IMR-90 (cell line): ENCODE measurements at regions not wholly inside any gene's neighbourhood (a gene's known extent, or its start where the extent isn't known, plus 50 kb on each side); places are given as distances from the start of the nearest gene placed in this dataset.

Experiments
- ATAC-seq: fragments of 200-7000 bp; cut with Tn5 transposase; 2 replicates; pipeline ENCODE4 v1.9.1; 2020; ENCODE audit warnings: low read depth, mild to moderate bottlenecking, moderate library complexity
- BruUV-seq: library from RNA; stranded (reverse); fragments of 400-500 nt; replicated peaks from 2 replicates; lab custom pipeline; 2021; lab: Mats Ljungman, UMichigan
- CTCF ChIA-PET: fragments of 300-600 bp; formaldehyde crosslinking; extraction: SDS; loops from one replicate; lab custom pipeline; 2021; ENCODE audit warnings: antibody characterized with exemption; lab: Yijun Ruan, JAX
- POLR2A ChIA-PET: fragments of 300-600 bp; sonication (Branson Sonifier 250); formaldehyde crosslinking; loops from one replicate; lab custom pipeline; 2022; ENCODE audit warnings: antibody characterized with exemption; ENCODE audit not compliant: unreplicated experiment; lab: Charles Lee
- DNase-seq: peaks from one replicate; pipeline ENCODE4 v3.0.0; 2013
- H2AFZ ChIP-seq: replicated peaks from 2 replicates; pipeline ENCODE3; 2013; ENCODE audit warnings: low read length, mild to moderate bottlenecking; ENCODE audit not compliant: poor library complexity
- H2AK5ac ChIP-seq: 2 replicates; pipeline ENCODE4 v1.6.1; 2013; ENCODE audit warnings: low read depth, low read length, inconsistent platforms
- H2AK9ac ChIP-seq: replicated peaks from 2 replicates; pipeline ENCODE3; 2013; ENCODE audit warnings: mild to moderate bottlenecking, low read depth, low read length, moderate library complexity; ENCODE audit not compliant: poor library complexity
- H2BK120ac ChIP-seq: 2 replicates; pipeline ENCODE4 v1.6.1; 2013; ENCODE audit warnings: low read depth, low read length, inconsistent platforms
- H2BK15ac ChIP-seq: 3 replicates; pipeline ENCODE4 v1.6.1; 2013; ENCODE audit warnings: low read depth, low read length, inconsistent platforms
- H2BK20ac ChIP-seq: 2 replicates; pipeline ENCODE4 v1.6.1; 2013; ENCODE audit warnings: low read depth, mild to moderate bottlenecking, inconsistent platforms, low read length, moderate library complexity
- H2BK5ac ChIP-seq: 2 replicates; pipeline ENCODE4 v1.6.1; 2013; ENCODE audit warnings: mild to moderate bottlenecking, low read depth, low read length, inconsistent platforms; ENCODE audit not compliant: poor library complexity, severe bottlenecking
- H3K14ac ChIP-seq: replicated peaks from 2 replicates; pipeline ENCODE4 v1.6.1; 2013; ENCODE audit warnings: low read depth, low read length, inconsistent platforms
- H3K18ac ChIP-seq: 2 replicates; pipeline ENCODE4 v1.6.1; 2013; ENCODE audit warnings: low read depth, low read length, control low read depth
- H3K23ac ChIP-seq: 2 replicates; pipeline ENCODE4 v1.6.1; 2013; ENCODE audit warnings: low read depth, low read length, inconsistent platforms
- H3K27ac ChIP-seq: 2 replicates; pipeline ENCODE4 v1.5.1; 2013; ENCODE audit warnings: mild to moderate bottlenecking, control low read depth, low read length; ENCODE audit not compliant: insufficient read depth
- H3K27me3 ChIP-seq: 2 replicates; pipeline ENCODE4 v1.6.1; 2013; ENCODE audit warnings: low read length; ENCODE audit not compliant: control insufficient read depth, insufficient read depth
- H3K36me3 ChIP-seq: 2 replicates; pipeline ENCODE4 v1.6.1; 2013; ENCODE audit warnings: low read length, mixed read lengths; ENCODE audit not compliant: control insufficient read depth, insufficient read depth
- H3K4ac ChIP-seq: 2 replicates; pipeline ENCODE4 v1.6.1; 2013; ENCODE audit warnings: low read depth, low read length, inconsistent platforms
- H3K4me1 ChIP-seq: 2 replicates; pipeline ENCODE4 v1.6.1; 2013; ENCODE audit warnings: low read length, mixed read lengths; ENCODE audit not compliant: control insufficient read depth, insufficient read depth
- H3K4me2 ChIP-seq: 2 replicates; pipeline ENCODE4 v1.6.1; 2013; ENCODE audit warnings: low read depth, mild to moderate bottlenecking, control low read depth, low read length, moderate library complexity
- H3K4me3 ChIP-seq: 2 replicates; pipeline ENCODE4 v1.5.1; 2013; ENCODE audit warnings: low read depth, mild to moderate bottlenecking, control low read depth, low read length, moderate library complexity; ENCODE audit not compliant: insufficient read depth
- H3K56ac ChIP-seq: 2 replicates; pipeline ENCODE4 v1.6.1; 2013; ENCODE audit warnings: low read length, inconsistent platforms; ENCODE audit not compliant: insufficient read depth; ENCODE audit errors: extremely low read depth
- H3K79me1 ChIP-seq, 2 experiments: 2 replicates each; pipeline ENCODE4 v1.6.1; 2013; ENCODE audit warnings: low read length in 2 of 2, inconsistent platforms in 1 of 2, low read depth in 1 of 2
- H3K9ac ChIP-seq: 2 replicates; pipeline ENCODE4 v1.6.1; 2013; ENCODE audit warnings: low read depth, low read length, control low read depth
- H3K9me1 ChIP-seq: 2 replicates; pipeline ENCODE4 v1.6.1; 2013; ENCODE audit warnings: low read length, inconsistent platforms; ENCODE audit not compliant: insufficient read depth
- H3K9me3 ChIP-seq: 2 replicates; pipeline ENCODE4 v1.6.1; 2013; ENCODE audit warnings: low read length; ENCODE audit not compliant: control insufficient read depth, insufficient read depth
- H4K20me1 ChIP-seq: 2 replicates; pipeline ENCODE4 v1.6.1; 2013; ENCODE audit warnings: low read length, inconsistent platforms; ENCODE audit not compliant: insufficient read depth
- H4K5ac ChIP-seq: 2 replicates; pipeline ENCODE4 v1.6.1; 2013; ENCODE audit warnings: mild to moderate bottlenecking, low read depth, low read length, control low read depth
- H4K8ac ChIP-seq, 2 experiments: 2 replicates each; pipeline ENCODE4 v1.6.1; 2013; ENCODE audit warnings: low read depth in 2 of 2, low read length in 2 of 2, control low read depth in 1 of 2, inconsistent platforms in 1 of 2
- H4K91ac ChIP-seq: 2 replicates; pipeline ENCODE4 v1.6.1; 2013; ENCODE audit warnings: low read depth, low read length, inconsistent platforms; ENCODE audit not compliant: insufficient read depth
- RAD21 ChIP-seq: IDR thresholded peaks from 2 replicates; pipeline ENCODE4 v1.6.1; 2012; ENCODE audit warnings: low read length, improper control_type of control experiment
- WGBS, 2 experiments: methylation state at CpG; one replicate each; pipeline versions ENCODE4 v1.1.5 to v1.1.7; 2013; ENCODE audit warnings: missing lambda C conversion rate in 2 of 2; ENCODE audit not compliant: insufficient read length in 1 of 2; ENCODE audit errors: extremely low coverage in 2 of 2; 5-methylcytosine and 5-hydroxymethylcytosine counted together
- dilution Hi-C: fragments of 300-500 bp; cut with HindIII; formaldehyde crosslinking; loops from one replicate; pipeline ENCODE4 v1.14.3; 2018; ENCODE audit warnings: low sequenced_read_pairs; ENCODE audit not compliant: unreplicated experiment
- in situ Hi-C: fragments of 300-500 bp; cut with MboI; formaldehyde crosslinking; loops from 3 replicates; pipeline ENCODE4 v1.14.3; 2019; ENCODE audit warnings: low sequenced_read_pairs, inconsistent platforms, mixed read lengths
- intact Hi-C: fragments of 100-400 bp; cut with micrococcal nuclease; formaldehyde crosslinking; loops from 2 replicates; pipeline ENCODE4 v1.10.0; 2022

- DNase-seq, result no peak
- Histone ChIP-seq H2BK20ac (no peak overlapping the region), H2BK15ac (no peak overlapping the region), H4K20me1 (no peaks in the 10 kb centered on the region), H2AK9ac (no peak overlapping the region), H4K8ac (no peak overlapping the region), H3K27me3 (no peaks in the 10 kb centered on the region), H3K9ac (no peak overlapping the region), H3K36me3 (no peaks in the 10 kb centered on the region), H2AFZ (no peak overlapping the region), H4K5ac (no peak overlapping the region), H2BK120ac (no peak overlapping the region), H2AK5ac (no peak overlapping the region), H3K4me1 (no peaks in the 10 kb centered on the region), H3K56ac (no peak overlapping the region), H3K79me1 (no peaks in the 10 kb centered on the region), H3K4me3 (no peak overlapping the region), H3K14ac (no peak overlapping the region), H3K18ac (no peak overlapping the region), H3K9me1 (no peaks in the 10 kb centered on the region), H3K23ac (no peak overlapping the region), H3K4me2 (no peak overlapping the region), H3K27ac (no peak overlapping the region), H4K91ac (no peak overlapping the region), H3K9me3 (peaks cover 4% of the 10 kb centered on the region), H3K4ac (no peak overlapping the region), H2BK5ac (no peak overlapping the region)
- ChIA-PET CTCF (no interaction called here), POLR2A (no interaction called here)
- no TSS peak for BruUV-seq
- intact Hi-C loops, result no loop called here
- ATAC-seq, result no peak
- dilution Hi-C loops, result no loop called here
- in situ Hi-C loops, result no loop called here
- 67% methylated on average over 3 of the region's 11 CpGs; no CpG with 5 or more reads in 1 of the 2 experiments for WGBS, 2 experiments
- TF ChIP-seq RAD21, result no peak
These were observed 387.6 kb upstream of the CBLB start for GRCh38 chr3:106256249-106256957.
